IMR-90 (cell line): ENCODE measurements at regions not wholly inside any gene's neighbourhood (a gene's known extent, or its start where the extent isn't known, plus 50 kb on each side); places are given as distances from the start of the nearest gene placed in this dataset.

Experiments
- ATAC-seq: fragments of 200-7000 bp; cut with Tn5 transposase; 2 replicates; pipeline ENCODE4 v1.9.1; 2020; ENCODE audit warnings: low read depth, mild to moderate bottlenecking, moderate library complexity
- BruUV-seq: library from RNA; stranded (reverse); fragments of 400-500 nt; replicated peaks from 2 replicates; lab custom pipeline; 2021; lab: Mats Ljungman, UMichigan
- CTCF ChIA-PET: fragments of 300-600 bp; formaldehyde crosslinking; extraction: SDS; loops from one replicate; lab custom pipeline; 2021; ENCODE audit warnings: antibody characterized with exemption; lab: Yijun Ruan, JAX
- POLR2A ChIA-PET: fragments of 300-600 bp; sonication (Branson Sonifier 250); formaldehyde crosslinking; loops from one replicate; lab custom pipeline; 2022; ENCODE audit warnings: antibody characterized with exemption; ENCODE audit not compliant: unreplicated experiment; lab: Charles Lee
- DNase-seq: peaks from one replicate; pipeline ENCODE4 v3.0.0; 2013
- H2AFZ ChIP-seq: replicated peaks from 2 replicates; pipeline ENCODE3; 2013; ENCODE audit warnings: low read length, mild to moderate bottlenecking; ENCODE audit not compliant: poor library complexity
- H2AK5ac ChIP-seq: 2 replicates; pipeline ENCODE4 v1.6.1; 2013; ENCODE audit warnings: low read depth, low read length, inconsistent platforms
- H2AK9ac ChIP-seq: replicated peaks from 2 replicates; pipeline ENCODE3; 2013; ENCODE audit warnings: mild to moderate bottlenecking, low read depth, low read length, moderate library complexity; ENCODE audit not compliant: poor library complexity
- H2BK120ac ChIP-seq: 2 replicates; pipeline ENCODE4 v1.6.1; 2013; ENCODE audit warnings: low read depth, low read length, inconsistent platforms
- H2BK15ac ChIP-seq: 3 replicates; pipeline ENCODE4 v1.6.1; 2013; ENCODE audit warnings: low read depth, low read length, inconsistent platforms
- H2BK20ac ChIP-seq: 2 replicates; pipeline ENCODE4 v1.6.1; 2013; ENCODE audit warnings: low read depth, mild to moderate bottlenecking, inconsistent platforms, low read length, moderate library complexity
- H2BK5ac ChIP-seq: 2 replicates; pipeline ENCODE4 v1.6.1; 2013; ENCODE audit warnings: mild to moderate bottlenecking, low read depth, low read length, inconsistent platforms; ENCODE audit not compliant: poor library complexity, severe bottlenecking
- H3K14ac ChIP-seq: replicated peaks from 2 replicates; pipeline ENCODE4 v1.6.1; 2013; ENCODE audit warnings: low read depth, low read length, inconsistent platforms
- H3K18ac ChIP-seq: 2 replicates; pipeline ENCODE4 v1.6.1; 2013; ENCODE audit warnings: low read depth, low read length, control low read depth
- H3K23ac ChIP-seq: 2 replicates; pipeline ENCODE4 v1.6.1; 2013; ENCODE audit warnings: low read depth, low read length, inconsistent platforms
- H3K27ac ChIP-seq: 2 replicates; pipeline ENCODE4 v1.5.1; 2013; ENCODE audit warnings: mild to moderate bottlenecking, control low read depth, low read length; ENCODE audit not compliant: insufficient read depth
- H3K27me3 ChIP-seq: 2 replicates; pipeline ENCODE4 v1.6.1; 2013; ENCODE audit warnings: low read length; ENCODE audit not compliant: control insufficient read depth, insufficient read depth
- H3K36me3 ChIP-seq: 2 replicates; pipeline ENCODE4 v1.6.1; 2013; ENCODE audit warnings: low read length, mixed read lengths; ENCODE audit not compliant: control insufficient read depth, insufficient read depth
- H3K4ac ChIP-seq: 2 replicates; pipeline ENCODE4 v1.6.1; 2013; ENCODE audit warnings: low read depth, low read length, inconsistent platforms
- H3K4me1 ChIP-seq: 2 replicates; pipeline ENCODE4 v1.6.1; 2013; ENCODE audit warnings: low read length, mixed read lengths; ENCODE audit not compliant: control insufficient read depth, insufficient read depth
- H3K4me2 ChIP-seq: 2 replicates; pipeline ENCODE4 v1.6.1; 2013; ENCODE audit warnings: low read depth, mild to moderate bottlenecking, control low read depth, low read length, moderate library complexity
- H3K4me3 ChIP-seq: 2 replicates; pipeline ENCODE4 v1.5.1; 2013; ENCODE audit warnings: low read depth, mild to moderate bottlenecking, control low read depth, low read length, moderate library complexity; ENCODE audit not compliant: insufficient read depth
- H3K56ac ChIP-seq: 2 replicates; pipeline ENCODE4 v1.6.1; 2013; ENCODE audit warnings: low read length, inconsistent platforms; ENCODE audit not compliant: insufficient read depth; ENCODE audit errors: extremely low read depth
- H3K79me1 ChIP-seq, 2 experiments: 2 replicates each; pipeline ENCODE4 v1.6.1; 2013; ENCODE audit warnings: low read length in 2 of 2, inconsistent platforms in 1 of 2, low read depth in 1 of 2
- H3K9ac ChIP-seq: 2 replicates; pipeline ENCODE4 v1.6.1; 2013; ENCODE audit warnings: low read depth, low read length, control low read depth
- H3K9me1 ChIP-seq: 2 replicates; pipeline ENCODE4 v1.6.1; 2013; ENCODE audit warnings: low read length, inconsistent platforms; ENCODE audit not compliant: insufficient read depth
- H3K9me3 ChIP-seq: 2 replicates; pipeline ENCODE4 v1.6.1; 2013; ENCODE audit warnings: low read length; ENCODE audit not compliant: control insufficient read depth, insufficient read depth
- H4K20me1 ChIP-seq: 2 replicates; pipeline ENCODE4 v1.6.1; 2013; ENCODE audit warnings: low read length, inconsistent platforms; ENCODE audit not compliant: insufficient read depth
- H4K5ac ChIP-seq: 2 replicates; pipeline ENCODE4 v1.6.1; 2013; ENCODE audit warnings: mild to moderate bottlenecking, low read depth, low read length, control low read depth
- H4K8ac ChIP-seq, 2 experiments: 2 replicates each; pipeline ENCODE4 v1.6.1; 2013; ENCODE audit warnings: low read depth in 2 of 2, low read length in 2 of 2, control low read depth in 1 of 2, inconsistent platforms in 1 of 2
- H4K91ac ChIP-seq: 2 replicates; pipeline ENCODE4 v1.6.1; 2013; ENCODE audit warnings: low read depth, low read length, inconsistent platforms; ENCODE audit not compliant: insufficient read depth
- BHLHE40 ChIP-seq: fragments of 150-350 bp; IDR thresholded peaks from 2 replicates; pipeline ENCODE4 v1.6.1; 2016; ENCODE audit warnings: mild to moderate bottlenecking, low read depth, low read length
- CEBPB ChIP-seq: IDR thresholded peaks from 2 replicates; pipeline ENCODE4 v1.6.1; 2012; ENCODE audit warnings: low read depth, low read length, improper control_type of control experiment
- CHD1 ChIP-seq: IDR thresholded peaks from 2 replicates; pipeline ENCODE4 v1.6.1; 2012; ENCODE audit warnings: low read depth, low read length, improper control_type of control experiment
- CTCF ChIP-seq: conservative IDR thresholded peaks from 2 replicates; pipeline ENCODE4 v1.5.1; 2012; ENCODE audit warnings: mild to moderate bottlenecking, low read depth, low read length, improper control_type of control experiment
- ELK1 ChIP-seq: fragments of 150-350 bp; IDR thresholded peaks from 2 replicates; pipeline ENCODE4 v1.6.1; 2016; ENCODE audit warnings: low read depth, mild to moderate bottlenecking, low read length, moderate library complexity, borderline replicate concordance
- FOS ChIP-seq: fragments of 150-350 bp; IDR thresholded peaks from 2 replicates; pipeline ENCODE4 v1.6.1; 2016; ENCODE audit warnings: low read depth, low read length
- MAFK ChIP-seq: IDR thresholded peaks from 2 replicates; pipeline ENCODE4 v1.6.1; 2012; ENCODE audit warnings: low read depth, low read length, improper control_type of control experiment
- MAZ ChIP-seq: IDR thresholded peaks from 2 replicates; pipeline ENCODE4 v1.6.1; 2012; ENCODE audit warnings: low read depth, mild to moderate bottlenecking, low read length, improper control_type of control experiment, moderate library complexity, borderline replicate concordance
- MXI1 ChIP-seq: IDR thresholded peaks from 2 replicates; pipeline ENCODE4 v1.6.1; 2012; ENCODE audit warnings: low read depth, mild to moderate bottlenecking, low read length, moderate library complexity, borderline replicate concordance
- NFE2L2 ChIP-seq: fragments of 150-350 bp; IDR thresholded peaks from 2 replicates; pipeline ENCODE4 v1.6.1; 2016; ENCODE audit warnings: low read depth, mild to moderate bottlenecking, low read length
- POLR2A ChIP-seq: IDR thresholded peaks from 2 replicates; pipeline ENCODE4 v1.6.1; 2012; ENCODE audit warnings: mild to moderate bottlenecking, low read depth, low read length
- RAD21 ChIP-seq: IDR thresholded peaks from 2 replicates; pipeline ENCODE4 v1.6.1; 2012; ENCODE audit warnings: low read length, improper control_type of control experiment
- RCOR1 ChIP-seq: IDR thresholded peaks from 2 replicates; pipeline ENCODE4 v1.6.1; 2012; ENCODE audit warnings: mild to moderate bottlenecking, low read length, improper control_type of control experiment; ENCODE audit not compliant: insufficient replicate concordance
- RFX5 ChIP-seq: IDR thresholded peaks from 2 replicates; pipeline ENCODE4 v1.8.0; 2012; ENCODE audit warnings: low read depth, mild to moderate bottlenecking, low read length, moderate library complexity
- SMC3 ChIP-seq: fragments of 150-350 bp; IDR thresholded peaks from 2 replicates; pipeline ENCODE4 v1.6.1; 2016; ENCODE audit warnings: low read depth, mild to moderate bottlenecking, antibody characterized with exemption, low read length, moderate library complexity
- USF2 ChIP-seq: fragments of 150-350 bp; IDR thresholded peaks from 2 replicates; pipeline ENCODE4 v1.6.1; 2017; ENCODE audit warnings: mild to moderate bottlenecking, antibody characterized with exemption, low read length, low read depth
- WGBS, 2 experiments: methylation state at CpG; one replicate each; pipeline versions ENCODE4 v1.1.5 to v1.1.7; 2013; ENCODE audit warnings: missing lambda C conversion rate in 2 of 2; ENCODE audit not compliant: insufficient read length in 1 of 2; ENCODE audit errors: extremely low coverage in 2 of 2; 5-methylcytosine and 5-hydroxymethylcytosine counted together
- dilution Hi-C: fragments of 300-500 bp; cut with HindIII; formaldehyde crosslinking; loops from one replicate; pipeline ENCODE4 v1.14.3; 2018; ENCODE audit warnings: low sequenced_read_pairs; ENCODE audit not compliant: unreplicated experiment
- in situ Hi-C: fragments of 300-500 bp; cut with MboI; formaldehyde crosslinking; loops from 3 replicates; pipeline ENCODE4 v1.14.3; 2019; ENCODE audit warnings: low sequenced_read_pairs, inconsistent platforms, mixed read lengths
- intact Hi-C: fragments of 100-400 bp; cut with micrococcal nuclease; formaldehyde crosslinking; loops from 2 replicates; pipeline ENCODE4 v1.10.0; 2022

- no CpG with 5 or more reads among the region's 1 CpG for WGBS, 2 experiments
- intact Hi-C loops: no loop called here
- Histone ChIP-seq H3K4me2 (no peak overlapping the region), H2BK15ac (no peak overlapping the region), H3K79me1 (no peaks in the 10 kb centered on the region), H3K23ac (no peak overlapping the region), H3K9me3 (peaks cover 3% of the 10 kb centered on the region; the same call in 1 of the 2 replicates), H3K18ac (no peak overlapping the region), H2AFZ (no peak overlapping the region), H3K27ac (no peak overlapping the region), H4K91ac (no peak overlapping the region), H2AK5ac (no peak overlapping the region), H2BK20ac (no peak overlapping the region), H3K56ac (no peak overlapping the region), H3K9me1 (no peaks in the 10 kb centered on the region), H3K9ac (no peak overlapping the region), H4K8ac (no peak overlapping the region), H4K5ac (no peak overlapping the region), H3K4me3 (no peak overlapping the region), H2BK120ac (no peak overlapping the region), H3K4me1 (no peaks in the 10 kb centered on the region), H3K14ac (no peak overlapping the region), H2AK9ac (no peak overlapping the region), H3K27me3 (no peaks in the 10 kb centered on the region), H3K4ac (no peak overlapping the region), H4K20me1 (no peaks in the 10 kb centered on the region), H2BK5ac (no peak overlapping the region), H3K36me3 (no peaks in the 10 kb centered on the region)
- BruUV-seq: no TSS peak
- ChIA-PET CTCF (no interaction called here), POLR2A (no interaction called here)
- dilution Hi-C loops: no loop called here
- DNase-seq (no peak), ATAC-seq (no peak)
- in situ Hi-C loops: no loop called here
- no peak for TF ChIP-seq ELK1
- TF ChIP-seq CTCF: no peak
- TF ChIP-seq POLR2A: no peak
- no peak for TF ChIP-seq SMC3
- no peak for TF ChIP-seq MAZ
- no peak for TF ChIP-seq BHLHE40
- TF ChIP-seq NFE2L2: no peak
- no peak for TF ChIP-seq MAFK
- no peak for TF ChIP-seq FOS
- TF ChIP-seq CHD1: no peak
- TF ChIP-seq RCOR1: no peak
- no peak for TF ChIP-seq CEBPB
- TF ChIP-seq USF2: no peak
- TF ChIP-seq RAD21: no peak
- no peak for TF ChIP-seq MXI1
- TF ChIP-seq RFX5: no peak
Observed at GRCh38 chr15:26280281-26280680, 417.2 kb upstream of the ATP10A start.
